ENCODE measurements at regions not wholly inside any gene's neighbourhood (a gene's known extent, or its start where the extent isn't known, plus 50 kb on each side); places are given as distances from the start of the nearest gene placed in this dataset.
"Not testable (repeated sequence)": the region's sequence is repeated elsewhere in the genome, so short reads cannot be mapped to it uniquely, and the experiment has no call there.

GRCh38 chr4:52423967-52424366 is 235.1 kb downstream of the USP46 start:
- no peak overlapping the region for H3K4me3 ChIP-seq (ENCODE audit: low read depth, low read length)
- TF ChIP-seq, protein P1, sequence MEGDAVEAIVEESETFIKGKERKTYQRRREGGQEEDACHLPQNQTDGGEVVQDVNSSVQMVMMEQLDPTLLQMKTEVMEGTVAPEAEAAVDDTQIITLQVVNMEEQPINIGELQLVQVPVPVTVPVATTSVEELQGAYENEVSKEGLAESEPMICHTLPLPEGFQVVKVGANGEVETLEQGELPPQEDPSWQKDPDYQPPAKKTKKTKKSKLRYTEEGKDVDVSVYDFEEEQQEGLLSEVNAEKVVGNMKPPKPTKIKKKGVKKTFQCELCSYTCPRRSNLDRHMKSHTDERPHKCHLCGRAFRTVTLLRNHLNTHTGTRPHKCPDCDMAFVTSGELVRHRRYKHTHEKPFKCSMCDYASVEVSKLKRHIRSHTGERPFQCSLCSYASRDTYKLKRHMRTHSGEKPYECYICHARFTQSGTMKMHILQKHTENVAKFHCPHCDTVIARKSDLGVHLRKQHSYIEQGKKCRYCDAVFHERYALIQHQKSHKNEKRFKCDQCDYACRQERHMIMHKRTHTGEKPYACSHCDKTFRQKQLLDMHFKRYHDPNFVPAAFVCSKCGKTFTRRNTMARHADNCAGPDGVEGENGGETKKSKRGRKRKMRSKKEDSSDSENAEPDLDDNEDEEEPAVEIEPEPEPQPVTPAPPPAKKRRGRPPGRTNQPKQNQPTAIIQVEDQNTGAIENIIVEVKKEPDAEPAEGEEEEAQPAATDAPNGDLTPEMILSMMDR (IDR thresholded peaks at IDR 0.05; ENCODE audit: low read depth, low read length) = no peak

- H3K4me3 ChIP-seq (ENCODE audit: low read depth, low read length) = no peak overlapping the region
- TF ChIP-seq, protein P1 (IDR thresholded peaks at IDR 0.05; ENCODE audit: low read depth, low read length) = no peak
These were observed 233.3 kb downstream of the USP46 start for GRCh38 chr4:52425751-52426326.

GRCh38 chr4:52431410-52431809 is 227.7 kb downstream of the USP46 start:
- TF ChIP-seq, protein P1 (IDR thresholded peaks at IDR 0.05; ENCODE audit: low read depth, low read length) = no peak
- H3K4me3 ChIP-seq (ENCODE audit: low read depth, low read length) = no peak overlapping the region

DNA sequence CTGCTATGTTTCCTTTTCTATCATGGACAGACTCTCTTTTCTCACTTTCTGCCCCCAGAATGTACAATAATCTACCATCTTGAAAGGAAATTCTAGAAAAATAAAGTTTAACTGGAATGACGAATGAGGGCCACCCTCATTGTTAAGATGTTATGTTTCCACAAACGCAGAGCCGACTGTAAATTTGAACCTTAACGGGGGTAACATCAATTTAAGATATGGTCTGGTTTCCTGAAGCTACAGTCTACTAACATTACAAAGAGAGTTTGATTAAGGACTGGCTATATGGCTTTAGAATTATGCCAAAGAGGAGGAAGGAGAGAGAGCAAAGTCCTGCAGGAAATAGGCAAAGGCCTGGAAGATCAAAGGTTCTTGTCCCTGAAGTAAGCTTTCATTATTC is 227.2 kb downstream of the USP46 start:
- TF ChIP-seq, protein P1 (IDR thresholded peaks at IDR 0.05; ENCODE audit: low read depth, low read length) = no peak
- no peak overlapping the region for H3K4me3 ChIP-seq (ENCODE audit: low read depth, low read length)

- not testable (repeated sequence) for H3K4me3 ChIP-seq (ENCODE audit: low read depth, low read length)
These were observed 216.6 kb downstream of the USP46 start for GRCh38 chr4:52442524-52442923.

DNA sequence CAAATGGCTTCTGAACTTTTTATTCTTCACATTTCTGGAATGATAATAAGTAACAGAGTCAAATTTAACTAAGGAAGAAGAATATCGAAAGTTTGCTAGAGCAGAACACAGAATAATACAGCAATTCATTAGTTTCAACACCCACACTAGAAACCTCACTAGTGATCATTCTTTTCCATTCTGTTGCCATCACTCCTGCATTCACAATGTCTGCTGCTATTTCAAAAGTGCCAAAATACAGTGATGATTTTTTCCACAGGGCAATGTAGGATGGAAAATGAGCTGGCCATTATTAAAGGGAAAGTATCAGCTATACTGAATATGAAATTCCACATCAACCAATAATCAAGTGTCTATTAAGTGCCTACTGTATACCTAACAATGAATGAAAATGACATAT is 186.7 kb downstream of the USP46 start:
- H3K4me3 ChIP-seq (ENCODE audit: low read depth, low read length) = no peak overlapping the region
- TF ChIP-seq, protein P1 (IDR thresholded peaks at IDR 0.05; ENCODE audit: low read depth, low read length) = no peak

- H3K4me3 ChIP-seq (ENCODE audit: low read depth, low read length) = no peak overlapping the region
- TF ChIP-seq, protein P1 (IDR thresholded peaks at IDR 0.05; ENCODE audit: low read depth, low read length) = no peak
These were observed 181.8 kb downstream of the USP46 start for GRCh38 chr4:52477191-52477780.

Data from WI38 (cell line).